Femur (tissue), 1 donor: ENCODE measurements at regions not wholly inside any gene's neighbourhood (a gene's known extent, or its start where the extent isn't known, plus 50 kb on each side); places are given as distances from the start of the nearest gene placed in this dataset.

Experiments used
- DNase-seq: peaks from one replicate; pipeline ENCODE4 v3.0.0-alpha.2; 2017

DNA sequence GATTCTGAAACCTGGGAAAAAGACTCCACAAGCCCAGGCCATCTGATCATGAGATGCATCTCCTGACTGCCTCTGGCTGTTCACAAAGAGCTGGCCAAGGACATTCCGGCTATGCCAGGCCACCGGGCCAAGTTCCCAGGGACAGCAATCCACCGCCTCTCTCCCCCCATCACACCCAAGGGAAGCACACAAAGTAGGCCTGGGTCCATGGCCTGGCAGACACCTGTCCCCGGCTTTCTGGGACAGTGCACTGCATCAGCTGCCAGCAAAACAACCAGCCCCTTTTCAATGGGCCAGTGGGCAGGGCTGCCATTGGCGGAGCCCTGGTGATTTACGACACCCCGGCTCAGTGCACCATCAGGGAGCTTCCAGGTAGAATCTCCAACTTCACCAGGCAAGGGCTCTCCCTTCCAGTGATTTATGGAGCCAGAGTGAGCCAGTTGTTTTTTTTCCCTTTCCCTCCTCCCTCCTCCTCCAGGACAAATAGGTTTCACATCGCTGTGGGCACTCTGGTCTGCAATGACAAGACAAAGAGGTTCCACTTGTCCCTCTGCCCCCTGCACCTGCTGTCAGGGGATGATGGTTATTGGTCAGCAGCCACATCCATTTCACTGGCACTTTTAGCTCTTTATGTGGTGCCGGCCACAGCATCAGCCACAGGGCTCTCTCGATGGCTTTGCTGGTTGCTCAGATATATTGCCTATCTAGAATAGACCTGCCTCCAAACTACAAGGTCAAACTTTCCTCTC, 149.6 kb downstream of the SLC38A6 start:
- DNase-seq = peak; percentile 66

- DNase-seq = no peak
These were observed 148.2 kb downstream of the SLC38A6 start for GRCh38 chr14:61129168-61129745.

DNA sequence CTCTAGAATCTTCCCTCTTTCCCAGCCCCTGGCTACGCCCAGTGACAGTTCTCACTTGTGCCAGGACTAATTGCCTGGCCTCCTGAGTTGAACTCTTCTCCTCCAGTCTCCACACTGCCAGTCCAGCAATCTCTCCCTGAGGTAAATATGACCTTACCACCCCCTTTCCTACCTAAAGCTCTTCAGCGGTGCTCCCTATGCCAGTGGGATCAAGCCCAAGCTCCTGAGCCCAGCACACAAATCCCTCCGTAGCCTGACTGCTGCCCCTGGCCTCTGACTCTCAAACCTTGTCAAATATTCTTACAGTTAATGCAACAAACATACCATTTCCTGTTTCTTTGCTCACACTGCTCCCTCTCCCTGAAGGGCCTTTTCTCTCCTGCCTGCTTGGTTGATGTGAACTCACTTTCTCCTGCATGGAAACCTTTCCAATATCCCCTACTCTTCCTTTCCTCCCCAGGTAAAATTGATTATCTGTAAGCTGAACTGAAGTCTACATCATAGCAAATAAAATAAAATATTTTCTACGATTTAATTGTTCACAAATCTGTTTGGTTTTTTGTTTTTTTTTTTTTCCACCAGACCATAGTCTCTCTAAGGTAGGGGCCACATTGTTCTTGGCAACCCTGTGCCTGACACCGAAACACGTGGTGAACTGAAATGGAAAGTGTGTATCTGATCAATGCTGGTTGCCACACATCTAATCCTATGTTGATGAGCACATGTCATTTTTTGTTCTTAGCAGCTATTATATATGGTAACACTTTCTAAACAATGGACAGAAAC, 147.5 kb downstream of the SLC38A6 start:
- DNase-seq = no peak

- DNase-seq = no peak
These were observed 145.8 kb downstream of the SLC38A6 start for GRCh38 chr14:61126603-61127498.

- peak; percentile 78 for DNase-seq
These were observed 145.0 kb downstream of the SLC38A6 start for GRCh38 chr14:61125867-61126572.

DNA sequence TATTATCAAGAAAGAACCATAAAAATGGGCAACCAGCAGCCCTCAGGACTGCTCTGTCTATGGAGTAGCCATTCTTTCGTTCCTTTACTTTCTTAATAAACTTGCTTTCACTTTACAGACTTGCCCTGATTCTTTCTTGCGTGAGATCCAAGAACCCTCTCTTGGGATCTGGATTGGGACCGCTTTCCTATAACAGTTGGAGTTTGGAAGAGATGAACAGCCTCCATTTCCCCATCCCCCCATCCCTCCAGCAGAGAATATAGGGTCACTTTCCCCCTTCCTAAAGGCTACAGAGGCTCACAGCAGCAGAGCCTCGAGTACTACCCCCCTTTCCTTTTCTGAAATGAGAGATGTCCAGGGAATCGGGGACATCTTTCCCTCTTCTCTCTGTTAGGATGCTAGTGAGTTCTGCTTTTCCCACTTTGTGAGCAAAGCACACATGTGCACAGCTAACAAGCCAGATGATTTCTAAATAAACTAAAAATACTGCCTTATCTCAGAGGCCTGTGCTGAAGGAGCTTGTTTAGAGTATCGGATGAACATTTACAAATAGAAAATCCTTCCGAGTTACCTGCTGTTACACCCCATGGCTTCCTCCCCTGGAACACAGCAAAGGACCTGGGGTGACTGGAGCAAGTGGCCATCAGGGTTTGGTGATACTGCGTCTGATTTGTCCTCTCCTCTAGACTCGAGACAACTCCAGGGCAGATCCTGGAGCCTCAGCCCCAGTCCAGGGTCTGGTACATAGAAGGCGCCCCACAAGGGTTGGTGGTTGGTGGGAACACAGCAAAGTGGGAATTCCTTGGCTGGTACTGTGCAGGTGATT, 144.2 kb downstream of the SLC38A6 start:
- DNase-seq = no peak

- no peak for DNase-seq
These were observed 141.8 kb downstream of the SLC38A6 start for GRCh38 chr14:61122862-61123261.

DNA sequence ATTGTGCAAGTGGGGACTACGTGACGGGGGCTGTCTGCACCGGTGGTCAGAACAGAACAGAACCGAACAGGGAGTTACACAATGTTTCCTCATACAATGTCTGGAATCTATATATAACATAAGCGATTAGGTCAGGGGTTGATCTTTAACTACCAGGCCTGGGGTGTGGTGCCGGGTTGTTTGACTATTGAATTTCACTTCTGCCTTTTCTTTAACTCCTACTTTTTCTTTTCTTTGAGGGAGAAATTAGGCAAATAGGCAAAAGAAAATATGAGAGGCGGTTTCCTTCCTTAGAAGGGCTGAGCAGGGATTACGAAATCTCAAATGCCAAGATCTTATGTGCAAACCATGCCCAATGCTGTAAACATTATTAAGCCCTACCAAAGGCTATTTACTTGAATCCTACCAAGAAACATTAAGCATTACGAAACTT, 140.3 kb downstream of the SLC38A6 start:
- no peak for DNase-seq

- DNase-seq = no peak
These were observed 139.5 kb downstream of the SLC38A6 start for GRCh38 chr14:61120576-61120975.

DNA sequence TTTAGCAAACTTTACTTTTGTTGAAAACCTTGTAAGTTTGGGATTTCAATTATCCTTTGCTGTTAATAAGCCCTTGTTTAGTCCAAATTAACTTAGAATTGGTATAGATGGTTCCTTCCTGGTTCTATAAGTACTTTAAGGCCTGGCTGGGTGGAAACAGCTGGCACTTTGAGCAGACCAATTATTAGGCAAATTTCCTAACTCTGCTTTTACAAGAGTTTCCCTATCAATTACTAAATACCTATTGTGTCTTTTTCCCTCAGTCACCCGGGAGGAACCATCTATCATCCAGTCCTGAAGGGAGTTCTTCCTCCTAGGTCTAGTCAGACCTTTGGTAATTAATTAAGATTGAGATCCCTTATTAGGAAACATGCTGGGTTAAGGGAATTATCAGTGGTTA, 138.0 kb downstream of the SLC38A6 start:
- no peak for DNase-seq

- no peak for DNase-seq
These were observed 135.3 kb downstream of the SLC38A6 start for GRCh38 chr14:61116369-61116768.

DNA sequence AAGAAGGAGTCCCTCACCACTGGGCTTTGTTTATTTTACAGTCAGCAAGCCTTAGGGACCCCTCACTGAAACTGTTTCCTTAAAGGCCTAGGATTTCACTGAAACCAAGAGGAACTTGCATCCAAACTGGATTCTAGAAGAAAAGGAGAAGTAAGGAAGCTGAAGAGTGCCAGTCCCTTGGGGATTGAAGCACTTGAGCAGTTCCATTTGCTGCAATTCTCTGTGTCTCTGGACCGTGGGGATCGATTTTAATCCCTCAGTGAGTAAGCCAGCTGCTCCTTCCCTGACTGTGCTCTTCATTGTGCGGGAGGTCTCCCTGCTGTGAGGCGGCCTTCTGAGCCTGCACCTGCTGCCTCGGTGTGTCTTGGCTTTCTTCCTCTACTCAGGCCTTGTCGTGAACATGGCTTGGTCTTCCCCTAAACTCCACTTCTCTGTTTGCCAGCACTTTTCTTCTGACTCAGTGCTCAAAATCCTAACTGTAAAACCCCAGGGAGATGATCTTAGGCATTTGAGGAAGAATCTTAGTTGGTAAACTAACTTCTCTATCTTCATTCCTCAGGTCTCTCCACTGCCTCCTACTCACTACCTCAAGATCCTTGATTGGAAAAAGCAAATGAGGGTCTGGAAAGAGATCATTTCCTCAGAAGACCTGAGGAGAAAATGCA, 132.6 kb downstream of the SLC38A6 start:
- DNase-seq = no peak

GRCh38 chr14:61112506-61112905, 131.5 kb downstream of the SLC38A6 start:
- DNase-seq = no peak

GRCh38 chr14:61111731-61112130, 130.7 kb downstream of the SLC38A6 start:
- no peak for DNase-seq

GRCh38 chr14:61111209-61111665, 130.2 kb downstream of the SLC38A6 start:
- DNase-seq = no peak

DNA sequence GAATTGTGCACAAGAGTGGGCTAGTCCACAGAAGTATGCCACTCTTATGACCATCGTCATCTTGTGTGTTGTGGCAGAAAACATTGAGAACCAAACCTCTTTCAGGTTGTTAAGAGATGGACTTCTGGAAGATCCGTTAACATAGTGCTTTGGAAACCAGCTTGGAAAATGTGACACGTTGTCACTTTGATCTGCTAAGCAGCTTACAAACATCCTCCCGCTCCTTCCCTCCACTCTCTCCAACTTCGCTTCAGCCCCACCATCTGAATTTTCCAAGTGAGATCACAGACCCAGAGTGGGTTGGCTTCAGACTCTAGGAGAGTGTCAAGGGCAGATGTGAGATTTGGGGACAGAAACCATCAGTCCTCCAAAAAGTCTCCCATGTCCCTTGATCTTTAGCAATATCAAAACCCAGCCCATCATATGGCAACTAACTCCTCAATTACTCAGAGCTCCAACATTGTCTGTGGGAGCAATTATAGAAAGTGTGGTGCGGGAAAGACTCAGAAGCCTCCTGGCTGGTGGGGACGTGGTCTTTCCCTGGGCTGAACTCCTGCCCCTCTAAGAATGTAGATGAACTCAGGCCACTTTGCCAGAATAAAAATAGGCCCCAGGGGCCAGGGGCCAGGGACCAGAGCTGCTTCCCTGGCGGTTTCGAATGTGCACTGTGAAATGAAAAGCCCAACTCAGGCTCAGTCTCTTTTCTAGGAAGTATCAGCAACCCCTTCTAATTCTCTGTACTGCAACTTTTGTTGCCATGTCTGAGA, 129.5 kb downstream of the SLC38A6 start:
- DNase-seq = peak; percentile 66

DNA sequence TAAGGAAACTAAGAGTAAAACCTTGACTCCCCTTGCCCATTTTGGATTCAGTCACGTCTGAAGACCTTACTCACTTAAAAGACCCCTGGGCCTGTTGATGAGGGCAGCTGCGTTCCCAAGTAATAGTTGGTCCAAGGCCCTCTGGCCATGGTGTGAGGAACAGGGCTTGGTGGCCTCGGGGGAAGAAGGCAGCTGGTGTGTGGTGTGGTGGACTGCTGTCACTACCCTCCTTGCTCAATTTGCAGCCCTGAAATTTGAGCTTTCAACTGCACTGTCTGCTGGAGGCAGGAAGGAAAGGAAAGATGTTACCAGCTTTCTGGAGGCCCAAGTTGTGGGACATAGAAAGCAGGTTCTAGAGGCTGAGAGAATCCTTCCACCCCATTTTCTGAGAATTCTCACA, 128.2 kb downstream of the SLC38A6 start:
- no peak for DNase-seq

DNA sequence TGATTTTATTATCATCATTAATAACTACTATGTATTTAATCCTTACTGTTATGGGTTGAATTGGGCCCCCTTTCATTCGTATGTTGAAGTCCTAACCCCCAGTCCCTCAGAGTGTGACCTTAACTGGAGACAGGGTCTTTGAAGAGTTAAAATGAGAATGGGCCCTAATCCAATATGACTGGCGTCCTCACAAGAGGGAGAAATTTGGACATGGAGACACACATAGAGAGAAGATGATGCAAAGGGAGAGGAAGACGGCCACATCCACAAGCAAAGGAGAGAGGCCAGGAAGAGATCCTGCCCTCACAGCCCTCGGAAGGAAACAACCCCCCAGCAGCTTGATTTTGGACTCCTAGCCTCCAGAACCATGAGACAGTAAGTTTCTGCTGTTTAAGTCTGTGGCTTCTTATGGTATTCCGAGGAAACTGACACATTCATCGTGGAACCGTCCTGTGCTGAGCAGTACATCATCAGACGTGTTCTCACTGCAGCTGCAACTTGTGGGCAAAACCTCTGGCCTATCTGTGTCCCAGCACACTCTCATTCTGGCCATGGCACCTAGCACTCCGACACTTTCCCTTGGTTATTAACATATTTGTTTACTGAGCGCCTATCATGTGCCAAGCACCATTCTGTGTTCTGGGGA, 127.6 kb downstream of the SLC38A6 start:
- DNase-seq = no peak

DNA sequence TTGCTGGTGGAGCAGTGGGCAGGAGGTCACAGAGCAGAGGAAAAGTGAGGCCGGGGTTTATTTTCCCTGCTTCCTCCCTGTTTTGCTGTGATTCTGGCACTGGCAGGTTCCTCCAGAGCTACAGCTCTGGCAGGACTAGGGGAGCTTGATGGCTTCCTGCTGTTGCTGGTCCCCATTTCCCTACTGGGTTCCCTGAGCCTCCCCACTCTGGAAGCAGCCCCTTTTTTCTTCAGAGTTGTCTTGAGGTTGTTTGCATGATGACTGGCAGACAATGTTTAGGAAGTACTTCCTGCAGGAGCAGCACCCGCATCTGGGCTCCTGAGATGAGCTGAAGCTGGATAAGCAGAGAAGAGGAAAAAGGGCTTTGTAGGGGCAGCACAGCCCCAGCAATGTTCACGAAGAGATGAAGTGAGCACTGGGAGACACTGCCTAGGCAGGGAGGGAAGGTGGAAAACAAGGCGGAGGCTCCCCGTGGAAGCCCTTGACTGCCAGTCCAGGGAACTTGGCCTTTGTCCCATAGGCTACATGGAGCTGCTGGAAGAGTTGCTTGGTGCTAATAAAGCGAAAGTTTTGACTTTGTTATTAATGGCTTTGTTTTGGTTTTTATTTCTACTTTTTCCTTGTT, 126.9 kb downstream of the SLC38A6 start:
- no peak for DNase-seq
